Left colon (tissue), 2 donors: ENCODE measurements at regions not wholly inside any gene's neighbourhood (a gene's known extent, or its start where the extent isn't known, plus 50 kb on each side); places are given as distances from the start of the nearest gene placed in this dataset.
"Not testable (repeated sequence)": the region's sequence is repeated elsewhere in the genome, so short reads cannot be mapped to it uniquely, and the experiment has no call there.

Source experiments
- ATAC-seq: fragments of 200-7000 bp; cut with Tn5 transposase; one replicate; pipeline ENCODE4 v1.9.1; 2020; ENCODE audit warnings: mild to moderate bottlenecking, moderate library complexity
- DNase-seq, 2 donors: peaks; one replicate each; pipeline ENCODE4 v3.0.0-alpha.2; 2020
- intact Hi-C, 2 donors: fragments of 100-400 bp; cut with DNase I in 1 of 2; cut with micrococcal nuclease in 1 of 2; formaldehyde crosslinking; loops; one replicate each; pipeline versions ENCODE4 v1.11.2 to v1.14.0; 2022; cut with DNase I, micrococcal nuclease
- donor health status: DM: no; HTN: no; CAD: no.
- donor health status: DM: yes; HTN: yes; CAD: no.

DNA sequence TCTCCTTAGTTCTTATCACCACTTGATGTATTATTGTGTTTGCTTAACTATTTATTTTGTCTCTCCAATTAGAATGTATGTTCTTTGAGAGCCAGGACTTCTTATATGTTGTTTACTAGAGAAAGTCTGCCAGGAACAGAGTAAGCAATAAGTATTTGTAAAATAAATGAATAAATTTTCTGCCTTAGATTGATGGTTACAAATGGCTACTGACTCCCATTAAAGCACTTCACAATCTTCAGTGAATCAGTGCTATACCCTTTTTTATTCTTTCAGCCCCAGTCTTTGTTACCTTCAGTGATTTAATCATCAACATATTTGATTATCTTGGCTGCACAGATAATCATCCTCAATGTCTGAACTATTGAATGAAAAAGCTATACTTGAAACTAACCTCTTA, 197.1 kb upstream of the TMEM196 start:
- intact Hi-C loops: no loop called here
- no peak for DNase-seq
- no peak for ATAC-seq

DNA sequence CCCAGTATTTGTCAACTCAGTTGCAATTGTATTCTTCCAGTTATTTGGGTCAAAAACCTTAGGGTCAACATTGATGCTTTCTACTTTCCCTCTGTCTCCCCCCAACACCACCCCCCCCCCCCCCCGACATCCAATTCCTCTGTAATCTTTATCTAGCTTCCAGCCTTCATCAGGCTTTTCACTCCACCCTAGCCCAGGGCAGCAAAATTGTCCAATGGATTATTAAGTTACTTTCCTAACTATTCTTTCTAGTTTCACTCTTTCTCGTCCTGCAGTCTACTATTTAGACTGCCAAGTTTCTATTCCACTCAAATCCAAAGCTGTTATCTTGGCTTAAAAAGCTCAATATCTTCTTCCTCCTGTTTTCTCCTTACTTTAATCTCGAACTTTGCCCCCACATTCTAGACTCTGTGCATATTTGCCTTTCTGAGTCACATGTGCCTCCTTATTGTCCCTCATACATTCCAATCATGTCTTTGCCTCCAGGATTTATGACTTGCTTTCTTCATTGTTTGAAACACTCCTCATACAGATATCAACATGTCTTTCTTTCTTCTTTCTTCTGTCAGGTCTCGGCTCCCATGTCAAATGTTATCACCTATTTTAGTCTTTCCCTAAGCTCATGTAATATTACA, 196.6 kb upstream of the TMEM196 start:
- intact Hi-C loops: no loop called here
- peak; percentile 100 for ATAC-seq

DNA sequence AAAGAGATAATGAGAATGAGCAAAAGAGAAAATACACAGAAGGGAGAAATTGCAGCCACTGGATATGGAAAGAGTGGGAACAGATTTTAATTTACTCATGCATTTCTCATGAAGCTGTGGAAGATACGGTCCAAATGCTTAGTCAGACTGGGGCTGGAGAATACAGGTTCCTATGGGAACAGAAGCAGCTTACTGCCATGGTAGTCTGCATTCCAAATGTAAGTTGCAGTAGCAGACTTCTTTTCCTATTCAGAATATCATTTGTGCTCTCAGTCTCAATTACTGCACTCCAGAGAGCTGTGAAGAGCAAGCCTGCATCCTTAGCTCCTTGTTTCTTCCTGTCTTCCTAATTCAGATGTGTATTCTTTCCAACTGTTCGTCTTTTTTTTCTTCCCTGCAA, 190.8 kb upstream of the TMEM196 start:
- ATAC-seq (no peak), DNase-seq (no peak)
- intact Hi-C loops: no loop called here

More for the DNA sequence above, 196.6 kb upstream of the TMEM196 start:
- DNase-seq: no peak

DNA sequence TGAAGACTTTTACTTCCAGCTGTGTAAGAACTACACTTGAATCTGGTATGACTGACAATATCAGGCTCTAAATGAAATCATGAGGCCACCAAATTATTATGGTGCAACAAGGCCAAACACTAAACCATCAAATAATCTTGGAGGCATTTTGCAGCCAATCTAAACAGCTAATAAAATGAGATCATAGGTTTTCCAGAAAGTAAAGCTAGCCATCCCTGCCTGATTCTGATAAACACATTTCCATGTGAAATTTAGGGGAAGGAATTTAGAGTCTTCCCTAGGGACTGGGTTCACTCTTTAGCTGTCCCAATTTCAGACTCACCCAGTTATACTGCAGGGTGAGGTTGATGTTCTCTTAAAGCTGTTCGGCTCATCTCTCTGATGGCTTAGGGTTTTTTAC, 190.3 kb upstream of the TMEM196 start:
- intact Hi-C loops: no loop called here

DNA sequence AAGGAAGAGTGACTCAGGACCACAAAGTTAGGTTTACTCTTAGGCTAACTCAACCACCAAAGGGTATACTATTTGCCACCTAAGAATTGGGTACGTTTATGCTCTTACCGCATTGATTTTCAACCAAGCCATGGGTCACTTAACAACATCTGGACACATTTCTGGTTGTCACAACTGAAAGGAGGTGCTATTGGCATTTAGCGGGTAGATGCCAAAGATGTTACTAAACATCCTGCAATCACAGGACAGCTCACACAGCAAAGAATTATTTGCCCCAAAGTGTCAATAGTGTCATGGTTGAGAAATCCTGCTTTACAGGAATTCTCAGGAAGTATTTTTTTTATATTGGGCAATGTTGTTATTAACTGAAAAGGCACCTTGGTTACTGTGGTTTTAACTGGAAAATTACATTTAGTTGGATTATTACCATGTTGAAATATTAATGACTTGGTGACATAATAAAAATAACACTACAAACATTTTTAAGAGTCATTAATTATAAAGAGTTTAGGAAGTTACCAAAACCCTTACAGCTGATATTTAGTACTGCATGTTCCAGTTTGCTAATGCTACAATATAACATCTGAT, 185.0 kb upstream of the TMEM196 start:
- no peak for DNase-seq
- no peak for ATAC-seq
- intact Hi-C loops: no loop called here

More for the DNA sequence above, 190.3 kb upstream of the TMEM196 start:
- no peak for DNase-seq
- no peak for ATAC-seq

DNA sequence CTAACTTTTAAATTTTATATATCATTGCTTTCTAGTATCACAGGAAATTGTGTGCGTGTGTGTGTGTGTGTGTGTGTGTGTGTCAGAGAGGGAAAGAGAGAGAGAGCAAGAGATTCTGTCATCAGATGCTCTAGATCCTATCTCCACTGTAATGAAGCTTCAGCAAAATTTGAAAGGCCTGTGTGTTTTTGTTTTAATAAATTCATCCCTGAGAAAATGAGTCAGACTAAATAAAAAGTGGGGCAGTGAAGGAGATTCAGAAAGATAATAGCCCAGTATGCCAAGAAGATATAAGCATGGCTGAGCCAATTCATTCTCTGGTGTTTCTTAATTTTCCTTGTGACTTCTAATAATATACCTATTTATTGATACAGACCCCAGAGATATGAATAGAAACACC, 184.2 kb upstream of the TMEM196 start:
- no peak for DNase-seq
- intact Hi-C loops: no loop called here
- no peak for ATAC-seq

DNA sequence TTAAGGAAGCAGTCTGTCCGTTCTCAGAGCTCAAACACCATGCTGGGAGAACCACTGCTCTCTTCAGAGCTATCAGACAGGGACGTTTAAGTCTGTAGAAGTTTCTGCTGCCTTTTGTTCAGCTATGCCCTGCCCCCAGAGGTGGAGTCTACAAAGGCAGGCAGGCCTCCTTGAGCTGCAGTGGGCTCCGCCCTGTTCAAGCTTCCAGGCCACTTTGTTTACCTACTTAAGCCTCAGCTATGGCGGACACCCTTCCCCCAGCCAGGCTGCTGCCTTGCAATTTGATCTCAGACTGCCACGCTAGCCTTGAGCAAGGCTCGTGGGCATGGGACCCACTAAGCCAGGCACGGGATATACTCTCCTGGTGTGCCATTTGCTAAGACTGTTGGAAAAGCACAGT, 180.7 kb upstream of the TMEM196 start:
- intact Hi-C loops, DNase-seq, ATAC-seq: not testable (repeated sequence)

DNA sequence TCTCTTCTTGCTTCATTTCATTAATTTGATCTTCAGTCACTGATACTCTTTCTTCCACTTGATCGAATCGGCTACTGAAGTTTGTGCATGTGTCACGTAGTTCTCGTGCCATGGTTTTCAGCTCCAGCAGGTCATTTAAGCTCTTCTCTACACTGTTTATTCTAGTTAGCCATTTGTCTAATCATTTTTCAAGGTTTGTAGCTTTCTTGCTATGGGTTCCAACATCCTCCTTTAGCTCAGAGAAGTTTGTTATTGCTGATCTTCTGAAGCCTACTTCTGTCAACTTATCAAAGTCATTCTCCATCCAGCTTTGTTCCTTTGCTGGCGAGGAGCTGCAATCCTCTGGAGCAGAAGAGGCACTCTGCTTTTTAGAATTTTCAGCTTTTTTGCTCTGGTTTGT, 180.0 kb upstream of the TMEM196 start:
- DNase-seq, intact Hi-C loops, ATAC-seq: not testable (repeated sequence)

DNA sequence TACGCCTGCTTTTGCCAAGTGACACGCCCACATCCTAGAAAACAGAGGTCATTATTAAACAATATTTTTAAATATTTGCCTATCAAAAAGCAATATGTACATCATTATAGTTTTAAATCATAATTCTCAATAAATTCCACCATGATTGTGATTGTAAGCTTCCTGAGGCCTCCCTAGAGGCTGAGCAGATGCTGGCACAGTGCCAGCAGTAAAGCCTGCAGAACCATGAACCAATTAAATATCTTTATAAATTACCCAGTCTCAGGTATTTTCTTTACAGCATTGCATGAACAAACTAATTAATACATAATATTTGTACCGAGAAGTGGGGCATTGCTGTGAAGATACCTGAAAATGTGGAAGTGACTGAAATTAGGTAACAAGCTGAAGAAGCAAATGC, 174.7 kb upstream of the TMEM196 start:
- DNase-seq: no peak
- no peak for ATAC-seq
- intact Hi-C loops: no loop called here

DNA sequence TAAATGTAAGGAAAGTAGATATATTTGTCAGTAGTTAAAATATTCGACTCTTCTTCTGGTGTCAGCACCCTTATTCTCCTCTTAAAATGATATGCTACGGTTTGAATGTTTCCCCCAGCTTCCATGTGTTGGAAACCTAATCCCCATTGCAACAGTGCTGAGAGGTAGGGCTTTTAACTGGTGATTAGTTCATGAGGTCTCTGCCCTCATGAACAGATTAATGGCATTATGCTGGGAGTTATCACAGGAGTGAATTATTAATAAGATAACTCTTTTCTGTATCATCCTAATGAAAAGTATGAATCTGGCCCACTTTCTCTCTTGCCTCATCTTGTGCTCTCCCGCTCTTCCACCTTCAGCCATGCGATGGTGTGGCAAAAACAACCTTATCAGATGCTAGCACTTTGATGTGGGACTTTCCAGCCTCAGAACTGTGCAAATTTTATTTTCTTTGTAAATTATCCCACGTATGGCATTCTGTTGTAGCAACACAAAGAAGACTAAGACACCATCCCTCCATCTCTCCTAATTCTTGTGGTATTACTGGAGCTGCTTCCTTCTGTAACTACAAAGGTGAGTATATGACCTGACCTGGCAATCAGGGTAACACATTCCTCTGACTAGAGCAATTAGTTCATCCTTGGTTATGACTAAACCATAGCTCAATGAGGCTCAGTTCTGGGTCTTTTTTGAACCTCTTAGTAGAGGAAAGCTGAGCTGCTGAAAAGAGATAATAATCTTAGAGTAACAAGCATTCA, 171.1 kb upstream of the TMEM196 start:
- intact Hi-C loops: no loop called here

DNA sequence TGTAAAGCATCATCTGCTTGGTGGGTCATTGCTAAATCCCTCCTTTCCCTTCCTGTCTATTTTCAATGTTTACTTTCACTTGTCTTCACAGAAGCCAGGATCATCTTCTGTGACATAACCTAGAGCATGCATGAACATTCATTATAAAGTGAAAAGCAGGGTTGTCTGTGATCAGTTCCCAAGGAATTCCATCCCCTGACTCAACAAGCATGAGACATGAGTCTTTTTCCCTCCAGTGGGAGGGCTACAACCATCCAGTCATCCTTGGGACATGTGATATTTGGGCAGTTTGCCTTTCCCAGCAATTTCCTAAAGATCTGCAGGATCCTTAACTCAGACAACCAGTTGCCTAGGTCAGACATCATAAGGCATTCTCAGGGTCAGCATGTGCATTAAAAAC, 166.3 kb upstream of the TMEM196 start:
- intact Hi-C loops: no loop called here
- ATAC-seq: no peak
- DNase-seq: no peak

More for the DNA sequence above, 171.1 kb upstream of the TMEM196 start:
- no peak for ATAC-seq
- DNase-seq: no peak

DNA sequence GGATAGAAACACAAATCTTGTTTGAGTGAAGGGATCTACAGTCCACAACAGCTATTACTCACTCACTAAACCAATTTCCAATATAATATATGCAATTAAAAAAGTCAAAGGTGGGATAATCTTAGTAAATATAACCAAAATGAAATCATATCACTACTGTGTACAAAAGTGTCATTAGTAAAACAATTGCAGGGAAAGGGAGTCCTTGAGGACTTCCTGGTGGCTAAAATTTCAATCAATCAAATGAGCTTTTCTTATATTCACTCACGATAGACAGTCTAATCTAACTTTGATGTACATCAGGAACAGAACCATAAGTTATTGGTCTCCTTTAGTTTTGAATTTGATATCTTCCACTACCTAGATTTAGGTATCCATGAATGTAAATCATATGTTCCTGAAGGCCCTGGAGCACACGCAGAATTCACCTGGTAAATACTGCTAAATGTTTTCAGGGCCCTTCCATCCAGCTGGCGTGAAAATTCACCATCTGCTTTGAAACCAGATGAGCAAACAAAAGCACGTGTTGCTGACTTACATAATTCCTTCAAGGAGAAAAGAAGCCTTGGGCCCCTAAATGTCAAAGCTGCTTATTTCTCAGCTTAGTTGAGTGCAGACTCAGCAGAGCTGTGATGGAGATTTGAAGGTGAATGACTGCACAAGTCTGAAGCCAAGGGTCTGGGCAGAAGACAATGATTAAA, 159.3 kb upstream of the TMEM196 start:
- intact Hi-C loops: no loop called here
- ATAC-seq: no peak
- DNase-seq: no peak

DNA sequence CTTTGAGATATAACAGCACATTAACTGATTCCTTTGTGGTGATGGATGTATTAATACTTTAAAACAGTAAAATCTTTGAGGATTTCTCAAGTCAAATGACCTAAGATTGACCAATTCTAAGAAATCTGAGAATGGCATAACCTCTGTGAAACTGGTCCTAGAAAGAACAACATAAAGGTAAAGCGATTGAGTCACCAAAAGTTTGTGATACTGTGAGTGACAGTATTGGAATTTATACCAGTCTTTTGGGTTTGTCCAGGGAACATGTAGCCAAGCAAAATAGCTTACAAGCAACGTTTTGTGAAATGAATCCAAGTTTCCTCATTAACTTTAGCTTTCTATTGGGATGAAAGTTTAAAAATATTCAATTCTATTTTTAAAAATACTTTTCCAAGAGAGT, 157.4 kb upstream of the TMEM196 start:
- DNase-seq: no peak
- intact Hi-C loops: no loop called here

DNA sequence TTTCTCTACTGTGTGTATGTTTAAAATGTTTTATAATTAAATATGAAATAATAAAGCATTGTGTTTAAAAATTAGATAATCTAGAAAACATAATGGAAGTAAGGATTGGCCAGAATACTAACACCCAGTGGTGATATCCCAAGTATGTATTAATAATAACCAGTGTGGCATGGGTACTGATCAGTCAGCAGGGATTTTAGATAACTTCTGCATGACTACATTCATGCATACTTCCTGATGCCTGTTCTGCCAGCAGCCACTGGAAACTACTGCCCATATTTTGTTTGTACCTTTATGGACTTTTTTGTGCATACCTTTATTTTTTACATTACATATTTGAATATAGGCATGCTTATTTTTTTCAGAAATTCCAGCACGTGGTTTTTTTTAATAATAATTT, 156.6 kb upstream of the TMEM196 start:
- ATAC-seq (no peak), DNase-seq (no peak)
- intact Hi-C loops: no loop called here

More for the DNA sequence above, 157.4 kb upstream of the TMEM196 start:
- ATAC-seq: no peak

DNA sequence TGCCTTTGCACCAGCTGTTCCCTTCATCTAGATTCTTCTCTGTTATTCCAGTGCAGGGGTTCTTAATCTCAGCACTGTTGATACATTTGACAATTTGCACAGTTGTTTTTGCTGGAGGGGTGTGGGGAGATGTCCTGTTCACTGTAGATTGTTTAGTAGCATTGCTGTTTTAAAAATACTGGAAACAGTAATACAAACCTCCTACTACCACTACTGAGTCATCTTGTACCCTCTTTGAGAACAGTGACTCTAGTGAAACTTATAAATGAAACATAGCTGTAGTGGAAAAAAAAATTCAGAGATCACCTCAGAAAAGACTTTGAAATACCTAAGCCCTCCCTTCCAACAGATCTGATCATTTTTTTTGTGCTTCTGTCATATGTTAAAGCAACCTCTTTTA, 154.8 kb upstream of the TMEM196 start:
- DNase-seq (no peak), ATAC-seq (no peak)
- intact Hi-C loops: no loop called here

DNA sequence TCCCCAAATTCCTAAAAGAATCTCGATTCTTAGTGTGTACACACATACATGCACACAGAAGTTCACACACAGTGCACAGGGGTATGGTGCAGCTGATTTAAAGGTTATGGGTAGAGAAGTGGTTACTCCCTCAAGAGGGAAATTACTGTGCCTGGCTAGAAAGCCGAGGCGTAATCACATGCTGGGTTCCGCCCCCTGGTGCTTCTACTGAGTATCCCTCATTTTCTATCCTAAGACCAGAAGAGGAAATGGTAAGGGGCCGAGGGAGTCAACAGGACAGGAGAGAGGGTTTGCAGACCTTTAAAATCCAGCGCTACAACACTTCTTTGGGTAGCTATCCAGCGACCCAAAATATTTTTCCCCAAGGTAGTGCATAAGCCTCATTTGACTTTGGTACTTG, 147.3 kb upstream of the TMEM196 start:
- DNase-seq (no peak), ATAC-seq (no peak)
- intact Hi-C loops: no loop called here

DNA sequence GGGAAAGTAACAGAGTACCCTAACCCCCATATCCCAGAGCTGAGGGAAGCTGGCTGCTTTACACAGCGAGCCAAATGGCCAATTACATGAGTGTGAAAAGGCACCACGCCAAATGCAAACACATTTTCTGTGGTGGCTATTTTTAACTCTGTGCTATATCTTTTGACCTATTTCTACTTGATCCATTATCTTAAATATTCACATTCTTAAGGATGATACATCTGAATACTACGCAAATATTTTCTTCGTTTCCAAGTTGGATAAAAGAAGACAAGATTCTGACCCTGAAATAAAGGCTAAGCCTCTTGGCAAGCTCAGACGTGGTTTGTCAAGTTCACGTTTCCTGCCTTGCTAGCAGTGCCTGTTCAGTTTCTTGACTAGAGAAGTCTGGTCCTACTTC, 146.7 kb upstream of the TMEM196 start:
- ATAC-seq (no peak), DNase-seq (no peak)
- intact Hi-C loops: no loop called here

DNA sequence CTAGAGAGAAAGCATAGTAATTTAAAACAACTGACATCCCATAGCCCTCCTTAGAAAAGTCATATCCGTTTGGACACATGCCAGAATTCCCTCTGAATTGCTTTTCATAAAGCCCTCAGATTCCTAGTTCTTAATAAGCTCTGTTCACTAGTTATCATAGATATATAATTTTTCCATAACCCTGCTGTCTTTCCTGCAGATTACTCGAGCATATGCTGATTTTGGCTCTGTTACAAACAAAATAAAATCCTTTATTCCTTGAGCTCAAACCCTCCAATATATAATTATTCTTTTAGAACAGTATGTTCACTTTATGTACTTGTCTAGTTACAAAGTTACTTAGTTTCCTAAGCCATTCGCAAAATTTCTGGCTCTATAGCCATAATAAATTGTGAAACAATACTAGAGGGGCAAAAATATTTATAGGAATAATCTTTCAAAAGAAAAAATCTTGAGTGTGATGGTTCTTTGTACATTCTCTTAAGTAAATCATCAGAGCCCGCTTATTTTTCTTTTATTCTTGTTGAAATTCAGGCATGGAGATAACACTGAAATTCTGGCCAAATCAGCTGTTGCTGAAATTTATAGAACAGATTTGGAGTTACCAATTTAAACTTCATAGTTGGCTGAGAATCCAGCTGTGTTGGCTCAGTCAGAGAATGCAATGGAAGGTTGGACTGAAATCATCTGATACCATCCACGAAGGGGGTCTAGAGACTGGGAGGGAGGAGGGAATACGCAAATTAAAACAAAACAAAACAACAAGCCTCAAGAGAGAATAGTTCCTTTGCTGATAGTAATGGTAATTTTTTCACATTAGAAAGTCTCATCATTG, 146.1 kb upstream of the TMEM196 start:
- intact Hi-C loops: no loop called here
- DNase-seq (no peak), ATAC-seq (no peak)

DNA sequence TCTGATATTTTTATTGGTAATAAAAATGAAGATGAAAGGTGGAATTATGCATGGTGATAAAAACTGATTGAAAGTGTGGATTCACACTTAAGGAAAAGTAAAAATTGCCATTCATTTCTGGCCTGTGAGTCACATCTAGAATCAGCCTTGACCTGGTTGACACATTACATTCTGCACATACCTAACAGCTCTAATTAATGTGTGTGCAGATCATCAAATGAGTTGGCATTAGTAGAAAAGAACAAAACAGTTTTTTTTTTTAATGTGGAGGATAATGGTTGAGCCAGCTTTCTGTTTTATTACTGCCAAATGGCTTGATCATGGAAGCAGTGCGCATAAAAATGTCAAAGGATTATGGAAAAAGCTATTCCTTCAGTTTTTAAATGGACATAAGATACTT, 142.6 kb upstream of the TMEM196 start:
- DNase-seq (no peak), ATAC-seq (no peak)
- intact Hi-C loops: no loop called here
